Glomerular endothelial cell (primary cell): ENCODE measurements at regions not wholly inside any gene's neighbourhood (a gene's known extent, or its start where the extent isn't known, plus 50 kb on each side); places are given as distances from the start of the nearest gene placed in this dataset.

Experiments used
- DNase-seq: peaks from one replicate; pipeline ENCODE4 v3.0.0-alpha.2; 2011; ENCODE audit warnings: low read depth, low spot score; ENCODE audit errors: extremely low read depth

DNA sequence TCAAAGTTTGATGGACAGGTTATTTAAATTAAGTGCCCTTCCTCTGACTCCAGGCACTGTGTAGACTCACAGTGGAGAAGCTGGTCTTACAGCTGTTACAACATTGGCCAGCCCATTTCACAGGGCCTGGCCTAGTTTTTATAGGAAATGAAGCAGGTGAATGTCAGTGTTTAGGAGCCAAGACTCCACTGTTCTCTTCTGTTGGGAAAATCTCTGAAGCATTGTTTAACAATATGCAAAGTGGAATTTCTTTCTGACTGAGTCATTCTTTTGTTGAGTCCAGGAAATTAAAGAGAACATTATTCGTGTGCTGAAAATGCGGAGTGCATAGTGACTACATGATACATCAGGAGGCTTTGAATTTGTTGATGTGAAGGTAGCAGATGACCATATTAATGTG lies 64.7 kb downstream of the ARRDC4 start:
- peak; percentile 7 for DNase-seq

DNA sequence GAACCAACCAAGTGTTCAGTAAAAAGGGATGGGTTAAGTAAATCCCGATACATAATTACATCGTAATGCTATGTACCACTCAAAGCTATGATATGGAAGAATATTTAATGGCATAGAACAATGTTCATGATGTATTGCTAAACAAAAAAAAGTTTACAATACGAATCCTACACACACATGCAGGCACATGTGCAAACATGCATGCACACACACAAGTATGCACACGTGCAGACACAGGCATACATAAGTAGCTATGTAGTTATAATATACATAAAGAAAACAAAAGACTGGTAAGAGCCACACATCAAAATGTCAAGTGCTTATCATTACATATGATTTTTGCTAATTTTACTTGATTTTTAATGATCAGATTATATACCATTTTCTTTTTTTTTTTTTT lies 74.2 kb downstream of the ARRDC4 start:
- DNase-seq, result no peak

DNA sequence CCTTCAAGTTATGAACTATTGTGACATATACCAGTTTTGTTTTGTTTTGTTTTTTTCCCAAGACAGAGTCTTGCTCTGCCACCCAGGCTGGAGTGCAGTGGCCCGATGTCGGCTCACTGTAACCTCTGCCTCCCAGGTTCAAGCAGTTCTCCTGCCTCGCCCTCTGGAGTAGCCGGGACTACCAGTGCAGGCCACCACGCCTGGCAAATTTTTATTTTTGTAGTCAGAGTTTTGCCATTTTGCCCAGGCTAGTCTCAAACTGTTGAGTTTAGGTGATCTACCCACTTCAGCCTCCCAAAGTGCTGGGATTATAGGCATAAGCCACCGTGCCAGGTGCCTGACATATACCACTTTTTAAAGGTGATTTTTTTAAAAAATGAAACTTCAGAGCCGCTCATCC lies 74.6 kb downstream of the ARRDC4 start:
- DNase-seq, result no peak

DNA sequence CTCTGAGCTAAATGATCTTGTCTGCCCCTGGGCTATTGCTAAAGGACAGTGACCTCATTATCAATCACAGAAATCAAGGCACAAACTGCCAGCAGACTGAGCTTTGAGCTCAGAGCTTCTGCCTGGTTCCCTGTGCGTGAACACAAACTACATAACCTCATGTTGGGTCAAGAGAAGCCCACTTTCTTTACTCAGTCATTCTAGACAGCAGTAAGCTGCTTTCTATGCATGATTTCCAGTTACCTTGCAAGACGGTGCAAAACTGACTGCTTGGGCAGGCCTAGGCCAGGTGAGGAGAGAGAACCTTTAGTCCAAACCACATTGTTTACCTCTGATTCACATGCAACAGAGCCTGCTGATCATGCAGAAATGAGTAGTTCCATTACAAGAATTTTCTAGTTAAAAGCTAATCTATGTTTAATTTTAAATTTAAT lies 75.1 kb downstream of the ARRDC4 start:
- no peak for DNase-seq

DNA sequence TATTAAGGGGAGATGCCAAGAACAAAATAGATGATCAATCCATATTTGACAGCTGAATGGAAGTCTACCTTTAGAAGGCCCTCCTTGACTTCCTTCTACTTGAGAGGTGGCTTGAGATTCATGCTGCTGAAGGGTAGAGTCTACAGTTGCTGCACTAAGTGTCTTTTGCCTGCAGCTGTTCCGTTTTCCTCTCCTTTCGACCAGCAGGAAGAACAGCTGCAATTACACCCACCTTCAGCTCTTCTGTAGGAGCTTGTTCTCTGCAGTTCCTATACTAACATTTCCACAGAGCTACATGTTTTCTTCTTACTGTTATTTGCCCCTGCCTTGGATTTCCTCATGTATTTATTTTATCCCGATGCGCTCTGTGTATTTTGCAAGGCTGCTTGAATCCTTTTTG lies 79.1 kb downstream of the ARRDC4 start:
- DNase-seq, result no peak

DNA sequence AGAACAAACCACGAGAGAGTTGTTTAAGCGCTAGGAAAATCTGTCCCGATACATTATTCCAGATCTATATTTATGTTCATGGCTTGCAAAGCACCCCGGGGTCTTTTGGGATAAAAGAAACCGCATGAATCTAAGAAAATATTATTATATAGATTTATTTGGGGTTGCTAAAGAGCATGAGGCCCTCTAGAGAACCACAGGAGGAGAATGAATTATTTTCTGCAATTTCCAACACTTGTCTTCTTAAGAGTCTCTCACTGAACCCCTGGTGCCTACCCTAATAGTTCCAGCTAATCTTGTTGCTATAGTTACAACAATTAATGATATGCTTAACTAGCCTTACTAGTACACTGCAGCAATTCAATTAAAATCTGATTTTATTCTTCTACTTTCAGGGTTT lies 79.6 kb downstream of the ARRDC4 start:
- DNase-seq, result no peak

DNA sequence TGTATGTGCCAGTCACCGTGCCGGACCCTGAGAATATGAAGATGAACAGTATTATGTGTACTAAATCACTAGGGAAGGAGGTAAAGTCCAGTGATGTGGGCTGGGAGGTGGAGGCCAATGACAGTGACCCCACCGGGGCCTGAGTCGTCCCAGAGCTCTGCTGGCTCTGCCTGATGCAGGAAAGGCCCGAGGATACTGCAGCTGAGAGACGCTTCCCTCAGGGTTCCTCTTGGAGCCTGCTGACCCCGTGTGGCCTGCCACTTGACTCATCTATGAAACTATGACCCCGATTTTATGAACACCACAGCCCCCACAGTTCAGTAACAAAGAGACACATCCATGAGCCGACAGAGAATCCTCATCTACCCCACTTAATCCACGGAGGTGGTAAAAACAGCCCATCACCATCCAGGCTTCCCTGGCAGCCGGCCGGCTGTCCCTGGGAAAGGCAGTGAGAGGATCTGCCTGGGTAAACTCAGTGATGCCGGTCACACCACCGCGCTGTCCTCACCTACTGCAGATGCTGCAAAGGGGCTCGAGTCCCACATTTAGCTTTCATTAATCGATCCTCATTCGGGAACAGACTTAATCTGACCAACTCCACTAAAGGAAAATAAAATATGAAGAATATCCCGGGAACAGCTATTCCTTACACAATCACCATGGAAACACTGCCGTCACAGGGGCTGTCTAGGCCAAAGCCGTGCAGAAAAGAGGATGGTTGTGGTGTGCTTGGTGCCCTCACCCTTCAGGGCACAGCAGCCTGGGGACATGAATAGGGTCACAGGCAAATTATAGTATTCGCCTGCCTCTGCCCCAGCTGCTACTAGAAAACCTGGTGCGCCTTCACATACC lies 82.9 kb downstream of the ARRDC4 start:
- no peak for DNase-seq

DNA sequence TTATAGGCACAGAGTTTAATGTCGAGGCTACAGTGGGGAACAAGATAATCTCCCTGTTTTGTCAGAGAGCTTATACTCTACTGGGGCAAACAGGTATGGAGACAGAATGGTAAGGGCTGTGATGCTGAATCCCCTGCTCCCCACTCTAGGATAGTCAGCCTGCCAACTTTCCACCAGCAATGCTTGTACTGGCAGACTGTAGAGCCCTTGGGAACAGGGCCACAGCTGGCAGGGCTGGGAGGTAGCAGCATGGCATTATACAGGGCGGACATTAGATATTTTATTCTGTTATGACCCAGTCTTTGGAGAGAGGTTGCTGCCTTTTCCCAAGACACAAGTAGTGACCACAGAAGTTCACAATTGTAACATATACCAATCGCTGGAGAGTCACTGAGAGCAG lies 91.2 kb downstream of the ARRDC4 start:
- no peak for DNase-seq

DNA sequence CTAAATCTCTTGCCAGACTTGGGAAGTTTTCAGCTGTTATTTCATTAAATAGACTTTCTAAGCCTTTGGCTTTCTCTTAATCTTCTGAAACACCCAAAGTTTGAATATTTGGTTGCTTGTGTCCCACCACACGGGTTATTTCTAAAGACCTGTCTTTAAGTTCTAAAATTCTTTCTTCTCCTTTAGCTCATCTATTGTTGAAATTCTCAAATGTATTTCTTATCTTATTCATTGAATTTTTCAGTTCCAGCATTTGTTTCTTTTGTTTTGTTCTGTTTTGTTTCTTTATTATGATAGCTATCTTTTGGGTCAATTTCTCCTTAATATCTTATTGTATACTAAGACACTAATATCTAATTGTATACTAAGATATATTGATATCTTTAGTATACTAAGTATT lies 97.0 kb downstream of the ARRDC4 start:
- DNase-seq, result no peak

DNA sequence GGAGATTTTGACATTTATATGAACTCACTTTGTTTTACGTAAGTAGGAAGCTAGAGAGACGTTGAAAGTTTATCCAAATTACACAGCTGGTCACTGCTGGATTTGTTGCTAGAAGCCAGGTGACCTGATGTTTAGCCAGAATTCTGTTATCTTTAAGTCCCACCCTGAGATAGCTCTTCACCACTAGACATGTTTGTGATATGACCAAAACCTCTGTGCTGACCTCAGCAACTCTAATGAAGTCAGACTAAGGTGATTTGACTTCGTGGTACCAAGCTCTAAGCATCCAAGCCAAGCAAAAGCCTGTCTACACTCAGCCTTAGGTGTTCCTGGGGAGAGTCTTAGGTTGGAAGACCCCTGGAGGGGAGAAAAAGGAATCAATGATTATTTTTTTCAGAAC lies 102.4 kb downstream of the ARRDC4 start:
- DNase-seq, result no peak

DNA sequence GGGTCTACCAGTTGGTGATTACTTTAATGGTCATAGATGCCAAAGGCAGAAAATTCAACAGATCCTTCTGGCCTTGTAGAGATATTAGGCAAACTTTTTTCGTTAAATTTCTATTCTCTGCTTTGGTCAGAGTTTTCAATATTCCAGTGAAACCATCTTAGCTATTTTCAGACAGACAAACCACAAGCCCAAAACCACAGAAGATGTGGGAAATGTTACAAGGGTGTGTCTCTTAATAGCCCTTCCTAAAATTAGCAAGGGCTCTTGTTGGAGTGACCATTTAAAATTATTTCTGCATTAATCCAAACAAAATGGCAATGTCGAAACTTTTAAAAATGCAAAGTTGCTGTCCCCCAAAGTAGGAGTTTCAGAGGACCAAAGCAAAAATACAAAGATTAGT lies 102.8 kb downstream of the ARRDC4 start:
- no peak for DNase-seq

DNA sequence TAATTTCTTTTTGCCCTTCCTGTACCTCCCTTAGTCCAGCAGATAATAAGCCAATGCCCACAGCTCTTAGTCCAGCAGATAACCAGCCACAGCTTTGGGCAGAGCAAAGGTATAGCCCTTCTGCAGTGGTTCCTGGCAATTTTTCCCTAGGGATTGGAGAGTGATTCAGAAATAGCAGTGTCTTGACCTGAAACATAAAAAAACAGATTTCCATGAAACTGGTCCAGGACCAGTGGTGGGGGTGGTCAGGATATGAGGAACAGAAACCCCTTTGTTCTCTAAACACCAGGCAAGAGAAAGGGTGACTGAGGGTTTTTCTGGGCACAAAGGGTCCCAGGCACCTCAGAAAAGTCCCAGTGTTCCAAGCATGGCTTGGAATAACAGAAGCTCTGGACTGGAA lies 103.4 kb downstream of the ARRDC4 start:
- no peak for DNase-seq

DNA sequence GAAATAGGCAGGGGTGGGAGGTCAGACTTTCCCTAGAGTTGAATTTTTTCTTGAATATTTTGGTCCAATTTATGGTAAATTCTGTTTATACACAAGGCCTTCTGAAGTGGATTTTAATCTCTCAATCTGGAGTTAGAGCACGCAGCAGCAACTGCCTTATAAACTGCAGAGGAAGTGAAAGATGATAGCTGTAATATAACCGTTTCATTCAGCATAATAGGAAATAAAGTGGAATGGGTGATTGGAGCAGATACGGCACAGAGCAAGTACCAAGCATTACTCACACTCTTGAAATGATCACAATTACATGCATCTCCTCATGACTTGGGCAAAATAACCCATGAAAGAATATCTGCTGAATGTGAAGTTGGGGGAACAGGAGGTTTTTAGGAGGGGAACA lies 106.8 kb downstream of the ARRDC4 start:
- no peak for DNase-seq

DNA sequence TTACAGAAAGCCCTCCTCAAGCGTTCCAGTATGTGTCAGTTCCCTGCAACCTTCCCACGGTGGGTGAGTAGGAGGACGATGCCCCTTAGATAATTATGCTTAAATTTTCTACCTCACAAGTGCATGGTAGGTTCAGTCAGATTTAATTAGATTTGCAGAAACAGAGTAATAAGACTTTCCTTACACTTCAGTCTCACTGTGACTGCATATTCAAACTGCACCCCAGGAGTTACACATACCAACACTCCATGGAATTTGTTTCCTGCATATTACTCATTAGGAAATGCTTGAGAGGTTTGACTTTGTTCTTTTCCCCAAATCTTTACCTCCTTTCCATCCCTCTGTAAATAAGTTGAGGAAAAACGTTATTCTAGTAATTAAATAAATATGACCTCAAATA lies 108.8 kb downstream of the ARRDC4 start:
- no peak for DNase-seq

DNA sequence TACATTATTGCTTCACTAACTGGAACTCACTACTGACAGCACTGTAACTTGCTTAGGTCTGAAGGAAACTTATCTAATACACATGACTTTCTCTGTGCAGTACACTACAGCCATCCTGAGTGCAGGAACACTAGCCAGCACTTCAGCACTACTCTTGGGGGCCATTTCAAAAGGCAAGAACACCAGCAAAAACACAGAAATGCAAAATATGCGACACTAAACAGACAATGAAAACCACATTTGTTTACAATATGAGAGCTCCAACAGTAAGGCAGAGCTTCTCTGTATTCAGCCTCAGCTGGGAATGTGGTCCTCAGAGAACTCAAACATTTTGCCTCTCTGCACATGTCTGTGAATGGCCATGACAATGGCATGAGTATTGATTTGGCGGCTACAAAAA lies 109.6 kb downstream of the ARRDC4 start:
- DNase-seq, result no peak

DNA sequence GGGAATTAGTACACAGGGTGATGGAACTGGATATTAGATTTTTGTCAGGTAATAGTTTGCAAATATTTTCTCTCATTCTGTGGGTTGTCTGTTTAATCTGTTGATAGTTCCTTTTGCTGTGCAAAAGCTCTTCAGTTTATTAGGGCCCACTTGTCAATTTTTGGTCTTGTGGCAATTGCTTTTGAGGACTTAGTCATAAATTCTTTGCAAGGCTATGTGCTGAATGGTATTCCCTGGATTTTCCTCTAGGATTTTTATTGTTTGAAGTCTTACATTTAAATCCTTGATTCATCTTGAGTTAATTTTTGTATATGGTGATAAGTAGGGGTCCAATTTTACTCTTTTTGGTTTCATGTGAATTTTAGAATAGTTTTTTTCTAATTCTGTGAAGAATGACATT lies 111.3 kb downstream of the ARRDC4 start:
- DNase-seq, result no peak

DNA sequence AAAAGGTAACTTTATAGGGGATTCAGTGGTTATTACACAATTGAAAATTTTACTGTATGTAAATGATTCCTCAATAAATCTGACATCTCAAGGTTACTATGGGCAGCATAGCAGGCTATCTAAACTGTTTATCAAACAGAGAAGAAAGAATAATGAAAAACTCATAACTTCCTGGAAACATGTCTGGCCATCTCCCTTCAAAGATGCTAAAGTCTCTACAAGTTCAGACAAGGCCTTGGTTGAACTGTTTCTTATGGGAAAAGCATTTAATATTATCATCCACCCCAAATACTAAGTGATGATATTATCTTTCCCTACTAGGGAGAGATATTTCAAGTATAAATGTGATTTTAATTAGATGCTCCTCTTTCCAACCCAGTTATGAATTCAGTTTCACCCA lies 114.9 kb downstream of the ARRDC4 start:
- no peak for DNase-seq

DNA sequence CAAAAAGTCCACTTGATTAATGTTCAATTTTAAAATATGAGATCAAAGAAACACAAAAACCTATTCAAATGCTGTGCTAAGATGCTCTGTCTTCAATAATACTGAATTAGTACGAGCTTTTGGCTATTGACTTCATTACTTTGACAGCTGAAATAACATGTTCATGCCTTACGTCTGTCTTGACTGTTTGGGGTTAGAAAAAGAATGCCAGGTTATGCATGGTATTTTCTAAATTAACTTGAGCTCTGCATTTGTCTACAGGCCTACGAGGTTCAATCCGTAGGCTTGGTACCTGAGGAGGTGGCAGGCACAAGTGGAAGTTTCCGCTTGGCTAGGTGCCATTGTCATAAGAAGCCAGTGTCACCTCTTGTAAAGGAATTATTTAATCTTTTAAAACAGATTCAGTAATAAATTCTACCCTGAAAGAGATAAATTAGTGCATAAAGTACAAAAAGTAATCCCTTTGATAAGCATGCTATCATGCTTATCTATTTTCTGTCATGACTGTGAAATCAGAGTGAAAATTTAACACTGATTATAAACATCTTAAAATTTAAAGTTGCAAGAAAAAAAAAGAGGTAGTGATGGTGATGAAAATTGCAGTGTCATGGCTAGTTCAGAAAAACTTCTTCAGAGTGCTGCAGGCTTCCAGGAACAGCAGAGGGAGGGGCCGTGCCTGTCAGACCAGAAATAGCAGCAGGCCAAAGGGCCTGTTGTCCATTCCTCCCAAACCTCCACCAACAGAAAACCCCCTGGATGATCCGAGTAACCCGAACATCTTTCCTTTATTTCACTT lies 115.7 kb downstream of the ARRDC4 start:
- no peak for DNase-seq

DNA sequence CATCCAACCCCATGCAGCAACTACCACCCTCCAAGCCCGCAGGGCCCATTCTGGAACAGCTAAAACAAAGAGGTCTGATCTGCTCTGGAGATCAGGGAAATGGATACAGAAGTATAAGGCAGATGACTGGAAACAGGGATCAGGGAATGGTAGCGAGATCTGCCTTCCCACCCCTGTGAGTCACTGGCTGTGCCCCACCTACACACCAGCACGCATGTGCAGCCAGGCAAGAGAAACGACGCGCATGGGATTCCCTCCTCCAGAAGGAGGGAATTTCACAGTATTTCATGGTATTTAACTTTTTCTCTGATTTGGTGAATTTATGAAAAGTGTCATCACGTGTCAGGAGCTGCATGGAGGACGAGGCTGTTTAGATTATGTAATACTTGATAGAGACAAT lies 116.7 kb downstream of the ARRDC4 start:
- no peak for DNase-seq

DNA sequence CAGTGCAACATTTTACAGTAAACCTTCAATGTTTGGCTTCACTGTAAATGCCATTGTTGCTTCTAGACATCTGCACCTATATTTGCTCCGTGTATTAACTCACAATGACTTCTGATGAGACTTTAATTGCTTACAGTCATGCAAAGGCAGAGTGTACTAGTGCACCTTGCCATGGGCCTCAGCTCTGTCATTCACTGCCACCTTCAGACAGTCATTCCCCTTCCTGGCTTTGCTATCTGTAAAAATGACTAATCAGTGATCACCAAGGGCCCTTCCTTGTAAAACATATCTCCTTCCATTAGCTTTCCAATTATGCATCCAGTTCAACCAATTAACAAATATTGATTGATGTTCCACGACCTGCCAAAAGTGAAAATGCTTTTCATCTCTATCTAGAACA lies 120.3 kb downstream of the ARRDC4 start:
- DNase-seq, result no peak

DNA sequence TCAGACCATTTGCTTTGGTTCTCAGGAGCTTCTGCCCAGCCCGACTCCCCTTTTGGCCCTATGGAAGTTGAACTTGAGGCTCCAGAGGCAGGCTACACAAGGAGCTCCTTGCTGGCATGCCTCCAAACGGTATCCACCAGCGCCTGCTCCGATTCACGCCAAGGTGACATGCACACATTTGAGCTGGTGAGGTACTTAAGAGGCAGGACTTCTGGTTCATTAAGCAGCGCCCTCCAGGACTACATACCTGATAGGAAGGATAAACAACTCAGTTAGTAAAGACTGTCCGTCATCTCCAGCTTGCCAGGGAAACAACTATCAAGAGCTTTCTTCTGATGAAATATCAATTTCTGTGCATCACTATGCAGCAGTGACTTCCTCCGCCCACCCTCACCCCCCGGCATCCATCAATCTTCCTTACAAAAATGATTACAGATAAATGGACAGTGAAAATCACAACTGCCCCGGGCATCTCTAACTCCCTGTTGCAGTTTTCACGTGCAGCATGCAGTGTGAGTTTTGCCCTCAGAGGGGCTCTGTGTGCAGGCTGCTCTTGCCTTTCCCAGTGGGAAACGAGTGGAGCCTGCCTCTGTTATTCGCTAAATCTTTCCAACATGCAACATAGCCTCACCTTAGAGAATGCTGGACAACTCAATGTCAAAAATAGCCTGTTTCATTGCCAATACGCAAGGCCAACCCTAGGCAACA lies 122.9 kb downstream of the ARRDC4 start:
- DNase-seq, result no peak
